CD4-positive, alpha-beta T cell treated with Interleukin-15 for 1 hour (primary cell): ENCODE measurements at regions not wholly inside any gene's neighbourhood (a gene's known extent, or its start where the extent isn't known, plus 50 kb on each side); places are given as distances from the start of the nearest gene placed in this dataset.

Experiments used
- DNase-seq: peaks from one replicate; pipeline ENCODE4 v3.0.0-alpha.2; 2020

GRCh38 chr4:54986095-54986846 is 139.1 kb downstream of the KDR start:
- no peak for DNase-seq

- no peak for DNase-seq
These were observed 148.7 kb downstream of the KDR start for GRCh38 chr4:54976682-54977081.

GRCh38 chr4:54976031-54976430 is 149.4 kb downstream of the KDR start:
- DNase-seq, result no peak

- no peak for DNase-seq
These were observed 151.6 kb downstream of the KDR start for GRCh38 chr4:54973784-54974183.

GRCh38 chr4:54971474-54971950 is 153.9 kb downstream of the KDR start:
- no peak for DNase-seq

- DNase-seq, result no peak
These were observed 158.1 kb downstream of the KDR start for GRCh38 chr4:54967289-54967688.

- DNase-seq, result no peak
These were observed 163.9 kb downstream of the KDR start for GRCh38 chr4:54961357-54961975.

GRCh38 chr4:54959651-54960116 is 165.7 kb downstream of the KDR start:
- no peak for DNase-seq

GRCh38 chr4:54959131-54959530 is 166.3 kb downstream of the KDR start:
- no peak for DNase-seq

- DNase-seq, result no peak
These were observed 167.2 kb downstream of the KDR start for GRCh38 chr4:54958236-54958635.

- no peak for DNase-seq
These were observed 170.6 kb downstream of the KDR start for GRCh38 chr4:54954656-54955388.

GRCh38 chr4:54946741-54947140 is 178.7 kb downstream of the KDR start:
- DNase-seq, result no peak

GRCh38 chr4:54945838-54946237 is 179.6 kb downstream of the KDR start:
- DNase-seq, result no peak

GRCh38 chr4:54942721-54943120 is 182.7 kb downstream of the KDR start:
- DNase-seq, result peak; percentile 70

GRCh38 chr4:54941994-54942552 is 183.3 kb downstream of the KDR start:
- peak; percentile 47 for DNase-seq

- no peak for DNase-seq
These were observed 184.2 kb downstream of the KDR start for GRCh38 chr4:54940996-54941865.

- DNase-seq, result no peak
These were observed 187.9 kb downstream of the KDR start for GRCh38 chr4:54937501-54937900.

GRCh38 chr4:54933579-54933978 is 191.8 kb downstream of the KDR start:
- DNase-seq, result no peak

- DNase-seq, result no peak
These were observed 195.2 kb downstream of the KDR start for GRCh38 chr4:54930226-54930625.

- DNase-seq, result no peak
These were observed 195.9 kb downstream of the KDR start for GRCh38 chr4:54929459-54929858.

- DNase-seq, result no peak
These were observed 200.5 kb downstream of the KDR start for GRCh38 chr4:54924891-54925290.

GRCh38 chr4:54915276-54915675 is 210.1 kb downstream of the KDR start:
- DNase-seq, result no peak
